T47D (cell line): ENCODE measurements at regions not wholly inside any gene's neighbourhood (a gene's known extent, or its start where the extent isn't known, plus 50 kb on each side); places are given as distances from the start of the nearest gene placed in this dataset.
A peak's percentile ranks its signal among the peaks of the same experiment; 100 is the strongest.
"Not testable (repeated sequence)": the region's sequence is repeated elsewhere in the genome, so short reads cannot be mapped to it uniquely, and the experiment has no call there.

Source experiments
- DNase-seq, 2 experiments: peaks; one replicate each; pipeline versions ENCODE4 v3.0.0 to v3.0.0-alpha.2; 2011 to 2012; ENCODE audit warnings: low read depth in 1 of 2, low spot score in 1 of 2
- JUND ChIP-seq: IDR thresholded peaks from 2 replicates; pipeline ENCODE4 v1.6.1; 2012; ENCODE audit warnings: low read depth
- in situ Hi-C: cut with HindIII; loops from 2 replicates; pipeline ENCODE4 v1.10.0; 2016; ENCODE audit warnings: low sequenced_read_pairs, low pct_unique_long_range_greater_than_20kb

- no peak for DNase-seq
- TF ChIP-seq JUND = no peak
- in situ Hi-C loops = no loop called here
Measured at GRCh38 chr17:27958708-27959381, 65.7 kb upstream of the LYRM9 start.

GRCh38 chr17:27959382-27959709 is 66.2 kb upstream of the LYRM9 start:
- in situ Hi-C loops = no loop called here
- TF ChIP-seq JUND = no peak
- no peak for DNase-seq

- in situ Hi-C loops = no loop called here
- no peak for DNase-seq
- no peak for TF ChIP-seq JUND
Measured at GRCh38 chr17:27960183-27960849, 67.2 kb upstream of the LYRM9 start.

GRCh38 chr17:27962581-27962980 is 69.4 kb upstream of the LYRM9 start:
- in situ Hi-C loops, DNase-seq: not testable (repeated sequence)

GRCh38 chr17:27965224-27965623 is 72.1 kb upstream of the LYRM9 start:
- in situ Hi-C loops = no loop called here
- TF ChIP-seq JUND = no peak
- DNase-seq = no peak

GRCh38 chr17:27968206-27968732 is 74.2 kb upstream of the NLK start:
- no peak for TF ChIP-seq JUND
- DNase-seq = no peak
- in situ Hi-C loops = no loop called here

- TF ChIP-seq JUND = no peak
- in situ Hi-C loops = no loop called here
- DNase-seq = no peak
Measured at GRCh38 chr17:27970587-27970986, 71.9 kb upstream of the NLK start.

- DNase-seq = no peak
- no peak for TF ChIP-seq JUND
- in situ Hi-C loops = no loop called here
Measured at GRCh38 chr17:27973258-27974044, 69.0 kb upstream of the NLK start.

- in situ Hi-C loops = no loop called here
- DNase-seq = no peak
- no peak for TF ChIP-seq JUND
Measured at GRCh38 chr17:27974045-27974436, 68.4 kb upstream of the NLK start.

- in situ Hi-C loops = no loop called here
- TF ChIP-seq JUND = no peak
Measured at GRCh38 chr17:27974531-27975145, 67.8 kb upstream of the NLK start.

GRCh38 chr17:27975146-27976011 is 67.1 kb upstream of the NLK start:
- TF ChIP-seq JUND = no peak
- in situ Hi-C loops = no loop called here
- DNase-seq = no peak

More at GRCh38 chr17:27974531-27975145, 67.8 kb upstream of the NLK start:
- peak in 1 of 2 experiments; percentile 51 for DNase-seq

GRCh38 chr17:27976331-27976730 is 66.1 kb upstream of the NLK start:
- DNase-seq = no peak
- in situ Hi-C loops = no loop called here
- no peak for TF ChIP-seq JUND
